ENCODE measurements at regions not wholly inside any gene's neighbourhood (a gene's known extent, or its start where the extent isn't known, plus 50 kb on each side); places are given as distances from the start of the nearest gene placed in this dataset.
"Not testable (repeated sequence)": the region's sequence is repeated elsewhere in the genome, so short reads cannot be mapped to it uniquely, and the experiment has no call there.

DNA sequence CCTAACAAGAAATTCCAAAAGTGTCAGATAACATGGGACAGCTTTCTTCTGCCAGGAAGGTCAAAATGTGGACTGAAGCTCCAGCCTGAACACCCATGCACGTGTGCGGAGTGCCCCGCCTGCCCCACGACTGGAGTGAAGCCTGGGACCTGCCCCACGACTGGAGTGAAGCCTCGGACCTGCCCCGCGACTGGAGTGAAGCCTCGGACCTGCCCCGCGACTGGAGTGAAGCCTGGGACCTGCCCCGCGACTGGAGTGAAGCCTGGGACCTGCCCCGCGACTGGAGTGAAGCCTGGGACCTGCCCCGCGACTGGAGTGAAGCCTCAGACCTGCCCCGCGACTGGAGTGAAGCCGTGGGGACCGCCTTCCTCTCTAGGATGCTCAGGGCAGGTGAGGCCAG lies 61.4 kb upstream of the ACTRT2 start:
- WGBS (ENCODE audit: insufficient coverage, insufficient read length): no CpG with 5 or more reads among the region's 21 CpGs
- H3K27ac ChIP-seq (ENCODE audit: low read length); DNase-seq (ENCODE audit: low read depth, low spot score); H3K27me3 ChIP-seq (ENCODE audit: control insufficient read depth, insufficient read depth, low read length); H3K4me1 ChIP-seq (ENCODE audit: control insufficient read depth, insufficient read depth, low read length); H3K4me3 ChIP-seq (ENCODE audit: low read length); H3K36me3 ChIP-seq (ENCODE audit: control insufficient read depth, insufficient read depth, low read length): not testable (repeated sequence)
- H3K9me3 ChIP-seq (ENCODE audit: control insufficient read depth, insufficient read depth, low read length): peaks cover 27% of the 10 kb centered on the region

DNA sequence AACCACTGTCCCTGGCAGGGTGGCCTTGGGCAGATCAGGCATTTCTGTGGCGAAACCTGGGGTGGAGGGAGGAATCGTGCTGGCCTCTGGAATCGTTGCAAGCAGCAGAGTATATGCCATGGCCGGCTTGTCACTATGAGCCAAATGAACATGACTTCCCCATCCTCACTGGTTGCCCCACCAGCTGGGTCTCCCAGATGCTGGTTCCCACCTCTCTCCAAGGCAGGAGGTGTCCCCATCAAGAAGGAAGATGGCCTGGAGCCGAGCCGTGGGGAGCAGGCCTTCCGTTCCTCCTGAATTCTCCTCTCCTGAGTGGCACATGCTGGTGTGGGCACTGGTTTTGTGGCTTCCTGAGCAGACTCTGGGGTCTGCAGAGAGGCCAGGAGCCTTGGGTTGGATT lies 60.2 kb upstream of the ACTRT2 start:
- no peak for DNase-seq (ENCODE audit: low read depth, low spot score)
- H3K4me1 ChIP-seq (ENCODE audit: control insufficient read depth, insufficient read depth, low read length): no peaks in the 10 kb centered on the region
- H3K9me3 ChIP-seq (ENCODE audit: control insufficient read depth, insufficient read depth, low read length): peaks cover 31% of the 10 kb centered on the region
- H3K36me3 ChIP-seq (ENCODE audit: control insufficient read depth, insufficient read depth, low read length): no peaks in the 10 kb centered on the region
- no peak overlapping the region for H3K27ac ChIP-seq (ENCODE audit: low read length)
- H3K4me3 ChIP-seq (ENCODE audit: low read length): no peak overlapping the region
- no peaks in the 10 kb centered on the region for H3K27me3 ChIP-seq (ENCODE audit: control insufficient read depth, insufficient read depth, low read length)
- no CpG with 5 or more reads among the region's 7 CpGs for WGBS (ENCODE audit: insufficient coverage, insufficient read length)

- no CpG with 5 or more reads among the region's 14 CpGs for WGBS (ENCODE audit: insufficient coverage, insufficient read length)
- no peak for DNase-seq (ENCODE audit: low read depth, low spot score)
- H3K27me3 ChIP-seq (ENCODE audit: control insufficient read depth, insufficient read depth, low read length): no peaks in the 10 kb centered on the region
- H3K4me1 ChIP-seq (ENCODE audit: control insufficient read depth, insufficient read depth, low read length): no peaks in the 10 kb centered on the region
- peaks cover 33% of the 10 kb centered on the region for H3K9me3 ChIP-seq (ENCODE audit: control insufficient read depth, insufficient read depth, low read length)
- no peaks in the 10 kb centered on the region for H3K36me3 ChIP-seq (ENCODE audit: control insufficient read depth, insufficient read depth, low read length)
- H3K27ac ChIP-seq (ENCODE audit: low read length): no peak overlapping the region
- no peak overlapping the region for H3K4me3 ChIP-seq (ENCODE audit: low read length)
Observed at GRCh38 chr1:2961661-2962060, 59.6 kb upstream of the ACTRT2 start.

- Histone ChIP-seq H3K4me1 (ENCODE audit: control insufficient read depth, insufficient read depth, low read length) (no peaks in the 10 kb centered on the region), H3K9me3 (ENCODE audit: control insufficient read depth, insufficient read depth, low read length) (peaks cover 33% of the 10 kb centered on the region), H3K27me3 (ENCODE audit: control insufficient read depth, insufficient read depth, low read length) (no peaks in the 10 kb centered on the region), H3K4me3 (ENCODE audit: low read length) (no peak overlapping the region), H3K36me3 (ENCODE audit: control insufficient read depth, insufficient read depth, low read length) (no peaks in the 10 kb centered on the region), H3K27ac (ENCODE audit: low read length) (no peak overlapping the region)
- no peak for DNase-seq (ENCODE audit: low read depth, low spot score)
- WGBS (ENCODE audit: insufficient coverage, insufficient read length): no CpG with 5 or more reads among the region's 11 CpGs
Observed at GRCh38 chr1:2962061-2962460, 59.2 kb upstream of the ACTRT2 start.

- Histone ChIP-seq H3K9me3 (ENCODE audit: control insufficient read depth, insufficient read depth, low read length) (peaks cover 36% of the 10 kb centered on the region), H3K27me3 (ENCODE audit: control insufficient read depth, insufficient read depth, low read length) (no peaks in the 10 kb centered on the region), H3K4me1 (ENCODE audit: control insufficient read depth, insufficient read depth, low read length) (no peaks in the 10 kb centered on the region), H3K36me3 (ENCODE audit: control insufficient read depth, insufficient read depth, low read length) (no peaks in the 10 kb centered on the region), H3K27ac (ENCODE audit: low read length) (no peak overlapping the region), H3K4me3 (ENCODE audit: low read length) (no peak overlapping the region)
- WGBS (ENCODE audit: insufficient coverage, insufficient read length): no CpG with 5 or more reads among the region's 8 CpGs
- DNase-seq (ENCODE audit: low read depth, low spot score): no peak
Observed at GRCh38 chr1:2962541-2962940, 58.7 kb upstream of the ACTRT2 start.

DNA sequence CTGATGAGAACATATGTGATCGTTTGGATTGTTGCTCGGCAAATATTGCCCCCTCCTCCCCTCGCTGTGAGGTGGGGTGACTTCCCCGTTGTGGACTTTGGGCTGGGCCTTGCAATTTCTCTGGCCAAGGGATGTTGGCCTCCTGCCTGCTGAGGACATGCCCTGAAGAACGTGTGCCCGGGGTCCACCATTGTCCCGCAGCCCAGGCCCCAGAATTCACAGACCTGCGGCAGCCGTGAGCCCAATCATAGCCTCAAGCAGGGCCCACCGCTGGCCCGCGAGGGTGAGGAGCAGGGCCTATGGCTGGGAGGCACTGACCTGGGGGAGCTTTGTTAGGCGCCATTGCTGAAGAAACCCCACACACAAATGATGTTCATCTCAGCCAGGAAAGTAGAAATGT lies 58.3 kb upstream of the ACTRT2 start:
- no CpG with 5 or more reads among the region's 13 CpGs for WGBS (ENCODE audit: insufficient coverage, insufficient read length)
- H3K27ac ChIP-seq (ENCODE audit: low read length): no peak overlapping the region
- no peaks in the 10 kb centered on the region; the same call in 1 of the 2 replicates for H3K36me3 ChIP-seq (ENCODE audit: control insufficient read depth, insufficient read depth, low read length)
- no peak overlapping the region for H3K4me3 ChIP-seq (ENCODE audit: low read length)
- peaks cover 39% of the 10 kb centered on the region for H3K9me3 ChIP-seq (ENCODE audit: control insufficient read depth, insufficient read depth, low read length)
- no peaks in the 10 kb centered on the region for H3K4me1 ChIP-seq (ENCODE audit: control insufficient read depth, insufficient read depth, low read length)
- no peak for DNase-seq (ENCODE audit: low read depth, low spot score)
- H3K27me3 ChIP-seq (ENCODE audit: control insufficient read depth, insufficient read depth, low read length): no peaks in the 10 kb centered on the region

DNA sequence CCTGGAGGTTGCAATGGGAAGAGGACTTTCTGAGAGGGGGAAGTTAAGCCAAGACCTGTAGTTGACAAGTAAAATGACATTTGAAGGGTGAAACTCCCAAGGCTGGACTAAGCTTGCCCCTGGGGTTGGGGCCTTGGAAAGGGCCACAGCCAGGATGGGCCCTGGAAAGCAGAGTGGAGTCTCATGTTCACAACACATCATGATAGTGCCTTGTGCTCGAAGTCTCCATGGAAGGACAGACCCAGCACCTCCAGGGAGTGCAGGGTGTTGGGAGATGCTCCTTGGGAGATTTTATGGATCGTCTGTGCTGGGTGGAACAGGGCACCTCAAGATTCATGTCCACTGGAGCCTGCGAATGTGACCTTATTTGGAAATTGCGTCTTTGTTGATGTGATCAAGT lies 55.6 kb upstream of the ACTRT2 start:
- Histone ChIP-seq H3K36me3 (ENCODE audit: control insufficient read depth, insufficient read depth, low read length) (no peaks in the 10 kb centered on the region; the same call in 1 of the 2 replicates), H3K9me3 (ENCODE audit: control insufficient read depth, insufficient read depth, low read length) (peaks cover 32% of the 10 kb centered on the region), H3K4me3 (ENCODE audit: low read length) (no peak overlapping the region), H3K27ac (ENCODE audit: low read length) (no peak overlapping the region), H3K27me3 (ENCODE audit: control insufficient read depth, insufficient read depth, low read length) (no peaks in the 10 kb centered on the region), H3K4me1 (ENCODE audit: control insufficient read depth, insufficient read depth, low read length) (no peaks in the 10 kb centered on the region)
- no CpG with 5 or more reads among the region's 4 CpGs for WGBS (ENCODE audit: insufficient coverage, insufficient read length)
- no peak for DNase-seq (ENCODE audit: low read depth, low spot score)

- H3K4me1 ChIP-seq (ENCODE audit: control insufficient read depth, insufficient read depth, low read length): no peaks in the 10 kb centered on the region
- no peak for DNase-seq (ENCODE audit: low read depth, low spot score)
- no peak overlapping the region for H3K27ac ChIP-seq (ENCODE audit: low read length)
- H3K27me3 ChIP-seq (ENCODE audit: control insufficient read depth, insufficient read depth, low read length): no peaks in the 10 kb centered on the region
- WGBS (ENCODE audit: insufficient coverage, insufficient read length): no CpG with 5 or more reads among the region's 25 CpGs
- peaks cover 36% of the 10 kb centered on the region for H3K9me3 ChIP-seq (ENCODE audit: control insufficient read depth, insufficient read depth, low read length)
- no peaks in the 10 kb centered on the region; the same call in 1 of the 2 replicates for H3K36me3 ChIP-seq (ENCODE audit: control insufficient read depth, insufficient read depth, low read length)
- H3K4me3 ChIP-seq (ENCODE audit: low read length): no peak overlapping the region
Observed at GRCh38 chr1:2966449-2967328, 54.6 kb upstream of the ACTRT2 start.

DNA sequence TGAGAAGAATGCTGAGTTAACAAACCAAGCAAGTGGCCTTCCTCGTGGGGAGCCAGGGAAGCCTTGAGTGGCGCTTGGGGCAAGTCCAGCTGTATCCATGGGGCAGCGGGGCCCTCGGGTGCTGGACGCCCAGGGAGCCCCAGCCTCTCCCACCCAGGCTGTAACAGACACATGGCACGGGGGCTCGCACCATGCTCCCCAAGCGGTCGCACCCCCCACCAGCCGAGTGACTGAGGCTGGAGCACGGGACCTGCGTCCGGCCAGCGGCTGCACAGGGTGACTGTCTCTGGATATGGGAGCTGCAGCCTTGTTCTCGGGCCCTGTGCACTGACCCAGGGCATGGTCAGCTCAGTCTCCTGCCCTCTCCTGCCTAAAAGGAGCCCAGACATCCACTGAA lies 53.9 kb upstream of the ACTRT2 start:
- H3K27ac ChIP-seq (ENCODE audit: low read length): no peak overlapping the region
- no peaks in the 10 kb centered on the region for H3K27me3 ChIP-seq (ENCODE audit: control insufficient read depth, insufficient read depth, low read length)
- H3K4me3 ChIP-seq (ENCODE audit: low read length): no peak overlapping the region
- H3K9me3 ChIP-seq (ENCODE audit: control insufficient read depth, insufficient read depth, low read length): peaks cover 36% of the 10 kb centered on the region
- no peaks in the 10 kb centered on the region for H3K4me1 ChIP-seq (ENCODE audit: control insufficient read depth, insufficient read depth, low read length)
- no peaks in the 10 kb centered on the region; the same call in 1 of the 2 replicates for H3K36me3 ChIP-seq (ENCODE audit: control insufficient read depth, insufficient read depth, low read length)
- no peak for DNase-seq (ENCODE audit: low read depth, low spot score)
- WGBS (ENCODE audit: insufficient coverage, insufficient read length): no CpG with 5 or more reads among the region's 15 CpGs

DNA sequence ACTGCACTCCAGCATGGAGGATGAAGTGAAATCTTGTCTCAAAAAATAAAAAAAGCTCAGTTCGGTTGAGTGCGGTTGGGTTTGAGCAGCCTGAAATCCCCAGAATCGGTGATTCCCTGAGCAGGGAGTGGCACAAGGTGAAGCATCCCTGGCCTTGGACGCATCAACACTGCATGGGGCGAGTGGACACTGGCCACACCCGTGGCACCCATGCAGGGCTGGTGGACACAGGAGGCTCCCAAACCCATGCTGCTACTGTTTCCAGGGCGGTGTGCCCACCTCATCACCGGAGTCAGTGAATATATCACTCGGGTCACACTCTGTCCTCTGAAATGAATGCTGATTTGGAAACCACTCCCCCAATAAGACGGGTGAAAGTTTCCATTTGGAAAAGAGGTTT lies 53.4 kb upstream of the ACTRT2 start:
- Histone ChIP-seq H3K4me3 (ENCODE audit: low read length) (no peak overlapping the region), H3K4me1 (ENCODE audit: control insufficient read depth, insufficient read depth, low read length) (no peaks in the 10 kb centered on the region), H3K9me3 (ENCODE audit: control insufficient read depth, insufficient read depth, low read length) (peaks cover 34% of the 10 kb centered on the region), H3K27me3 (ENCODE audit: control insufficient read depth, insufficient read depth, low read length) (no peaks in the 10 kb centered on the region), H3K36me3 (ENCODE audit: control insufficient read depth, insufficient read depth, low read length) (no peaks in the 10 kb centered on the region; the same call in 1 of the 2 replicates), H3K27ac (ENCODE audit: low read length) (no peak overlapping the region)
- DNase-seq (ENCODE audit: low read depth, low spot score): no peak
- WGBS (ENCODE audit: insufficient coverage, insufficient read length): no CpG with 5 or more reads among the region's 10 CpGs

- no CpG with 5 or more reads among the region's 25 CpGs for WGBS (ENCODE audit: insufficient coverage, insufficient read length)
- no peak for DNase-seq (ENCODE audit: low read depth, low spot score)
- Histone ChIP-seq H3K36me3 (ENCODE audit: control insufficient read depth, insufficient read depth, low read length) (no peaks in the 10 kb centered on the region; the same call in 1 of the 2 replicates), H3K9me3 (ENCODE audit: control insufficient read depth, insufficient read depth, low read length) (peaks cover 32% of the 10 kb centered on the region), H3K27ac (ENCODE audit: low read length) (no peak overlapping the region), H3K27me3 (ENCODE audit: control insufficient read depth, insufficient read depth, low read length) (no peaks in the 10 kb centered on the region), H3K4me1 (ENCODE audit: control insufficient read depth, insufficient read depth, low read length) (no peaks in the 10 kb centered on the region), H3K4me3 (ENCODE audit: low read length) (no peak overlapping the region)
Observed at GRCh38 chr1:2968471-2968881, 52.8 kb upstream of the ACTRT2 start.

Data from iPS DF 6.9 (cell line).